ENCODE measurements at regions not wholly inside any gene's neighbourhood (a gene's known extent, or its start where the extent isn't known, plus 50 kb on each side); places are given as distances from the start of the nearest gene placed in this dataset.

DNA sequence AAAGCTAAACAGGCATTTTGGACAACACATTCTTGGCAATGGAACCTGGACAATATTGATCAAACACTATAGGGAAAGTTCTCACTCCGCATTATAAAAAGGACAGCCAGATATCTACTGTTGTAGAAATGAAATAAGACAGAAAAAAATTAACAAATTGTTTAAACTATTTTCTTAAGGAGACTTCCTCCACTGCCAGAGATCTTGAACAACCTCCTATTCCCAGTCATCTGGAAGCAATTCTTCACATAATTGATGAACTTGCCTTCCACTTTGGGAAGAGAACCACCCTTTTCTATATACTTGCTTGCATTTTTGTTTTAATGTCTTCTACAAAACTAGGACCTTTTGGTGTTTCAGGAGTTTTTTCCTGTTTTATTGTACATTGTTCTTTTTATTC, 216.1 kb downstream of the CASP12 start:
- TF ChIP-seq, protein P1, sequence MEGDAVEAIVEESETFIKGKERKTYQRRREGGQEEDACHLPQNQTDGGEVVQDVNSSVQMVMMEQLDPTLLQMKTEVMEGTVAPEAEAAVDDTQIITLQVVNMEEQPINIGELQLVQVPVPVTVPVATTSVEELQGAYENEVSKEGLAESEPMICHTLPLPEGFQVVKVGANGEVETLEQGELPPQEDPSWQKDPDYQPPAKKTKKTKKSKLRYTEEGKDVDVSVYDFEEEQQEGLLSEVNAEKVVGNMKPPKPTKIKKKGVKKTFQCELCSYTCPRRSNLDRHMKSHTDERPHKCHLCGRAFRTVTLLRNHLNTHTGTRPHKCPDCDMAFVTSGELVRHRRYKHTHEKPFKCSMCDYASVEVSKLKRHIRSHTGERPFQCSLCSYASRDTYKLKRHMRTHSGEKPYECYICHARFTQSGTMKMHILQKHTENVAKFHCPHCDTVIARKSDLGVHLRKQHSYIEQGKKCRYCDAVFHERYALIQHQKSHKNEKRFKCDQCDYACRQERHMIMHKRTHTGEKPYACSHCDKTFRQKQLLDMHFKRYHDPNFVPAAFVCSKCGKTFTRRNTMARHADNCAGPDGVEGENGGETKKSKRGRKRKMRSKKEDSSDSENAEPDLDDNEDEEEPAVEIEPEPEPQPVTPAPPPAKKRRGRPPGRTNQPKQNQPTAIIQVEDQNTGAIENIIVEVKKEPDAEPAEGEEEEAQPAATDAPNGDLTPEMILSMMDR (IDR thresholded peaks at IDR 0.05), result no peak
- no peak for TF ChIP-seq POLR2AphosphoS5 (IDR thresholded peaks at IDR 0.05)
- TF ChIP-seq POLR2A (IDR thresholded peaks at IDR 0.05), result no peak
- TF ChIP-seq EP300 (IDR thresholded peaks at IDR 0.05), result no peak

Data from upper lobe of left lung (tissue), 4 donors.